ENCODE measurements at regions not wholly inside any gene's neighbourhood (a gene's known extent, or its start where the extent isn't known, plus 50 kb on each side); places are given as distances from the start of the nearest gene placed in this dataset.

DNA sequence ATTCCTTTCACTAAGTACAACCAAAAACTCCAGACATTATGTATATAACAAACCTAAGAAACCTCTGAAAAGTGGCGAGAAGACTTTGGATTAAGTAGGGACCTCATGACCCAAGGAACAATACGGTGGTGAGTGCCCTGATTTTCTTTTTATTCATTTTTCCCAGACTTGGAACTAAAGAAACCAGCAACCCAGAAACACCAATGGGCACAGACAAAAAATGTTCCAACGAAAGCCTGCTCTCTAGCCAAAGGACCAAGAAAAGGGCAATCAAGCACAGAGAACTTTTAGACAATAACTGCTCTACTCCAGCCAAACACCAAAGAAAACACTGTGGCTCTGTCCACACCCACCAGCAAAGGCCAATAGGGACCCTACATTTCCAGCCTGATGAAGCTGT lies 66.2 kb upstream of the SSBP2 start:
- TF ChIP-seq YY1 (IDR thresholded peaks at IDR 0.05; ENCODE audit: insufficient read depth, insufficient read length), result no peak
- TF ChIP-seq SUZ12 (IDR thresholded peaks at IDR 0.05; ENCODE audit: extremely low read depth, insufficient read depth, insufficient read length), result no peak
- no peak for TF ChIP-seq ZNF274 (IDR thresholded peaks at IDR 0.05; ENCODE audit: low read depth, low read length)
